HepG2 (cell line): ENCODE measurements at regions not wholly inside any gene's neighbourhood (a gene's known extent, or its start where the extent isn't known, plus 50 kb on each side); places are given as distances from the start of the nearest gene placed in this dataset.

Experiments
- ATAC-seq: fragments of 200-7000 bp; cut with Tn5 transposase; 3 replicates; pipeline ENCODE4 v1.9.1; 2020; ENCODE audit warnings: mild to moderate bottlenecking, moderate library complexity
- BruUV-seq: library from RNA; stranded (reverse); fragments of 400-500 nt; replicated peaks from 2 replicates; lab custom pipeline; 2021; lab: Mats Ljungman, UMichigan
- CTCF ChIA-PET: fragments of 300-600 bp; formaldehyde crosslinking; extraction: SDS; loops from one replicate; lab custom pipeline; 2021; ENCODE audit warnings: low total read pairs, inconsistent platforms, low intra/inter-chr PET ratio; lab: Yijun Ruan, JAX
- POLR2A ChIA-PET: fragments of 350-600 bp; sonication (Branson Sonifier 250); formaldehyde crosslinking; loops from one replicate; lab custom pipeline; 2020; ENCODE audit warnings: antibody characterized with exemption, inconsistent platforms; lab: Yijun Ruan, JAX
- DNase-seq: peaks from one replicate; pipeline ENCODE4 v3.0.0-alpha.2; 2015; ENCODE audit warnings: low spot score
- FAIRE-seq: peaks from 3 replicates; lab custom pipeline; 2011; peaks lifted over from hg19 to GRCh38; lab: Jason Lieb, UNC
- H2AFZ ChIP-seq: one replicate; pipeline ENCODE4 v1.6.1; 2011; ENCODE audit warnings: low read length, inconsistent platforms
- H3K27ac ChIP-seq: fragments of 300-600 bp; 3 replicates; pipeline ENCODE4 v1.8.0; 2011; ENCODE audit warnings: mixed run types, mild to moderate bottlenecking, mixed read lengths, low read length, inconsistent platforms; ENCODE audit not compliant: insufficient read depth; ENCODE audit errors: extremely low read length
- H3K27me3 ChIP-seq, 2 experiments: fragments of 200-600 bp in 1 of 2; 2 replicates in 1 of 2; 3 replicates in 1 of 2; pipeline versions ENCODE4 v1.6.0 to v1.8.0; 2011; ENCODE audit warnings: low read length in 2 of 2, mild to moderate bottlenecking in 2 of 2, moderate library complexity in 2 of 2, inconsistent platforms in 1 of 2; ENCODE audit not compliant: insufficient read depth in 2 of 2, control insufficient read depth in 1 of 2
- H3K36me3 ChIP-seq, 2 experiments: fragments of 200-600 bp in 1 of 2; replicated peaks in 1 of 2; 2 replicates in 1 of 2; 3 replicates in 1 of 2; pipeline versions ENCODE4 v1.5.1 to v1.8.0; 2011; ENCODE audit warnings: low read length in 2 of 2, inconsistent platforms in 1 of 2; ENCODE audit not compliant: insufficient read depth in 2 of 2, control insufficient read depth in 1 of 2
- H3K4me1 ChIP-seq: 2 replicates; pipeline ENCODE4 v1.5.1; 2012; ENCODE audit warnings: low read length, inconsistent platforms; ENCODE audit not compliant: insufficient read depth
- H3K4me2 ChIP-seq: 2 replicates; pipeline ENCODE4 v1.6.0; 2011; ENCODE audit warnings: low read depth, low read length, inconsistent platforms
- H3K4me3 ChIP-seq, 3 experiments: fragments of 200-600 bp in 1 of 3; sonication (generic), shearing (Covaris generic) in 1 of 3; replicated peaks in 1 of 3; 2 replicates each; pipeline ENCODE4 v1.5.1; 2011 to 2016; ENCODE audit warnings: low read length in 3 of 3, inconsistent platforms in 2 of 3, low read depth in 2 of 3, mild to moderate bottlenecking in 2 of 3, control low read depth in 1 of 3, mixed read lengths in 1 of 3; ENCODE audit not compliant: insufficient read depth in 1 of 3
- H3K79me2 ChIP-seq: one replicate; pipeline ENCODE4 v1.6.1; 2011; ENCODE audit warnings: low read length, inconsistent platforms; ENCODE audit not compliant: insufficient read depth
- H3K9ac ChIP-seq: 2 replicates; pipeline ENCODE4 v1.6.0; 2011; ENCODE audit warnings: mild to moderate bottlenecking, low read depth, low read length, inconsistent platforms; ENCODE audit not compliant: insufficient read depth
- H3K9me3 ChIP-seq: 2 replicates; pipeline ENCODE4 v1.5.1; 2012; ENCODE audit warnings: mild to moderate bottlenecking, low read length
- H4K20me1 ChIP-seq: 2 replicates; pipeline ENCODE4 v1.6.0; 2011; ENCODE audit warnings: inconsistent platforms, mild to moderate bottlenecking, low read length, moderate library complexity; ENCODE audit not compliant: insufficient read depth
- CCAR2 ChIP-seq: fragments of 200-400 bp; formaldehyde crosslinking; optimal IDR thresholded peaks from 2 replicates; pipeline ENCODE3; 2018; ENCODE audit warnings: low read depth, mild to moderate bottlenecking, low read length, moderate library complexity
- E2F1 ChIP-seq: sonication (generic); formaldehyde crosslinking; IDR thresholded peaks from 2 replicates; pipeline ENCODE4 v1.5.0; 2020; ENCODE audit warnings: missing genetic modification reagents
- GFI1 ChIP-seq: sonication (generic); formaldehyde crosslinking; IDR thresholded peaks from 2 replicates; pipeline ENCODE4 v1.5.0; 2020; ENCODE audit warnings: missing genetic modification reagents, mild to moderate bottlenecking, borderline replicate concordance
- HES4 ChIP-seq: sonication (generic); formaldehyde crosslinking; IDR thresholded peaks from 2 replicates; pipeline ENCODE4 v1.9.0; 2021; ENCODE audit warnings: mild to moderate bottlenecking, missing genetic modification reagents, borderline replicate concordance
- MTF2 ChIP-seq: sonication (generic); formaldehyde crosslinking; IDR thresholded peaks from 2 replicates; pipeline ENCODE4 v1.5.0; 2020; ENCODE audit warnings: missing genetic modification reagents, borderline replicate concordance
- NKX3-1 ChIP-seq: sonication (generic); formaldehyde crosslinking; IDR thresholded peaks from 2 replicates; pipeline ENCODE4 v1.5.0; 2020; ENCODE audit warnings: missing genetic modification reagents
- POLR2G ChIP-seq: fragments of 200-400 bp; formaldehyde crosslinking; IDR thresholded peaks from 2 replicates; pipeline ENCODE4 v1.6.1; 2018; ENCODE audit warnings: mild to moderate bottlenecking, low read depth, low read length, moderate library complexity
- RNF2 ChIP-seq: fragments of 450-650 bp; conservative IDR thresholded peaks from 2 replicates; pipeline ENCODE4 v1.6.1; 2016; ENCODE audit warnings: low read depth
- SP140L ChIP-seq: sonication (generic); formaldehyde crosslinking; IDR thresholded peaks from 2 replicates; pipeline ENCODE4 v1.4.0; 2020; ENCODE audit warnings: missing genetic modification reagents, borderline replicate concordance
- STAG1 ChIP-seq: sonication (generic); formaldehyde crosslinking; IDR thresholded peaks from 2 replicates; pipeline ENCODE4 v1.4.0; 2020; ENCODE audit warnings: missing genetic modification reagents
- TBP ChIP-seq: sonication (generic); formaldehyde crosslinking; IDR thresholded peaks from 2 replicates; pipeline ENCODE4 v1.5.0; 2020; ENCODE audit warnings: missing genetic modification reagents
- ZBTB7B ChIP-seq: sonication (generic); formaldehyde crosslinking; IDR thresholded peaks from 2 replicates; pipeline ENCODE4 v1.4.0; 2020; ENCODE audit warnings: missing genetic modification reagents
- ZFP36 ChIP-seq: fragments of 150-350 bp; IDR thresholded peaks from 2 replicates; pipeline ENCODE4 v1.6.1; 2018; ENCODE audit warnings: borderline replicate concordance, low read length, low read depth; ENCODE audit not compliant: partially characterized antibody
- ZFP90 ChIP-seq: sonication (generic); formaldehyde crosslinking; IDR thresholded peaks from 2 replicates; pipeline ENCODE4 v1.8.0; 2022; ENCODE audit warnings: missing genetic modification reagents, mild to moderate bottlenecking, inconsistent platforms, borderline replicate concordance
- ZMYM3 ChIP-seq: sonication (generic); formaldehyde crosslinking; IDR thresholded peaks from 2 replicates; pipeline ENCODE4 v1.5.1; 2020; ENCODE audit warnings: mild to moderate bottlenecking, missing genetic modification reagents
- ZNF460 ChIP-seq: sonication (generic); formaldehyde crosslinking; IDR thresholded peaks from 2 replicates; pipeline ENCODE4 v1.5.1; 2020; ENCODE audit warnings: missing genetic modification reagents, mild to moderate bottlenecking, borderline replicate concordance
- ZNF563 ChIP-seq: sonication (generic); formaldehyde crosslinking; IDR thresholded peaks from 2 replicates; pipeline ENCODE4 v1.8.0; 2022; ENCODE audit warnings: mild to moderate bottlenecking, moderate library complexity, missing genetic modification reagents
- ZNF691 ChIP-seq: sonication (generic); formaldehyde crosslinking; IDR thresholded peaks from 2 replicates; pipeline ENCODE4 v1.4.0; 2020; ENCODE audit warnings: missing genetic modification reagents, low read depth, mild to moderate bottlenecking, borderline replicate concordance
- WGBS: methylation state at CpG from one replicate; pipeline ENCODE4 v1.1.6; 2017; ENCODE audit warnings: low lambda C conversion rate; 5-methylcytosine and 5-hydroxymethylcytosine counted together
- in situ Hi-C: cut with HindIII; loops from 2 replicates; pipeline ENCODE4 v1.10.0; 2017; ENCODE audit warnings: low pct_unique_long_range_greater_than_20kb; ENCODE audit not compliant: extremely low pct_ligation_motif_present
- intact Hi-C: fragments of 100-400 bp; cut with micrococcal nuclease; formaldehyde crosslinking; loops from one replicate; pipeline ENCODE4 v1.10.0; 2022; ENCODE audit not compliant: unreplicated experiment

DNA sequence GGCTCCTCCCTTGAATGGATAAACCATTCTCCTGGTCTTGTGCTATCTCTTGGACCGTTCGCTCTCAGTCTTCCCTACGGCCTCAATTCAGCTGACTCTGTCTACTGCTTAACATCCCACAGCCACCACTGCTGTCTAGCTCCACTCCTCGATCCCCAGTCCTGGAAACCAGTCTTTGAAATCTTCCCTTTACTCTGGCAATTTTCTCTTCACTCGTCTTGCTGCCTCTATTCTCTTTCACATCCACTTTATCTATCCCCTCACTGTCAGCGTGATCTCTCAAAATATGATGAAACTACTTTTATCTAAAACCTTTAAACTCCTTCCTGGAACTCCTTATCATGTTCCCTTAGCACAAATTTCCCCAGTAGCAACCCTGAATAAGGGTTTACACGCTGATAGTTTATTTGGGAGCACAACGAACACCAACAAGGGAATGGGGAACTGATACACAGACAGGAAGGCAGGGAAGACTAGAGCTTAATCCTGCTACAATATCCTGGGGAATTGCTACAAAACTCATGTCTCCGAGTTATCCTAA lies 131.6 kb upstream of the SAMSN1 start:
- in situ Hi-C loops: no loop called here

DNA sequence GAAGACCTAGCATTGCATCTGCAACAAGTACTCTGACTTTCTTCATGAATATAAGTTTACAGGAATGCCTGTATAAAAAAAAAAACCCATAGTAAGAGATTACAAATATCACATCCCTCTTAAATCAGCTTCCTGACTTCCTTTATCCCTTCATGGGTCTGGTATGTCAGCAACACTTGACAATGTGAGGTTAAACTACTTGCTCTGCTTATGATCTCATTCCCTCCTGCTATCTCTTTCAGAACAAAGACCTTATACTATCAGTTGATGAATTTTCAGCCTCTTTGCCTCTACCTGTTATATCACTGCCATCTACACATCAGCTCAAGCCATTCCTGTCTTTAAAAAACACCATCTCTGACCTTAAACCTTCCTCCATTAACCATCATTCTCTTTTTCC lies 130.9 kb upstream of the SAMSN1 start:
- BruUV-seq: no TSS peak
- in situ Hi-C loops (no loop called here), intact Hi-C loops (no loop called here)
- DNase-seq: no peak
- Histone ChIP-seq H3K4me2 (no peak overlapping the region), H3K9ac (no peak overlapping the region), H3K27me3 (no peaks in the 10 kb centered on the region), H2AFZ (no peak overlapping the region), H3K9me3 (no peaks in the 10 kb centered on the region), H4K20me1 (no peaks in the 10 kb centered on the region), H3K4me3 (no peak overlapping the region), H3K36me3 (no peaks in the 10 kb centered on the region), H3K27ac (no peak overlapping the region), H3K4me1 (no peaks in the 10 kb centered on the region), H3K79me2 (no peaks in the 10 kb centered on the region)
- no peak for FAIRE-seq
- ChIA-PET CTCF (no interaction called here), POLR2A (no interaction called here)
- TF ChIP-seq TBP (no peak), ZNF691 (no peak), NKX3-1 (CRISPR knock-in tag) (no peak), CCAR2 (no peak), STAG1 (CRISPR knock-in tag) (no peak), E2F1 (CRISPR knock-in tag) (no peak), ZNF460 (CRISPR knock-in tag) (no peak), GFI1 (no peak), HES4 (no peak), MTF2 (no peak), ZNF563 (CRISPR knock-in tag) (no peak), ZFP90 (CRISPR knock-in tag) (no peak)
- ATAC-seq: no peak

More for the DNA sequence above, 131.6 kb upstream of the SAMSN1 start:
- ATAC-seq (no peak), FAIRE-seq (no peak), DNase-seq (no peak)
- Histone ChIP-seq H3K4me1 (no peaks in the 10 kb centered on the region), H3K9ac (no peak overlapping the region), H2AFZ (no peak overlapping the region), H3K4me3 (no peak overlapping the region)
- no TSS peak for BruUV-seq
- CTCF ChIA-PET: no interaction called here
- intact Hi-C loops: no loop called here
- WGBS: 16% methylated on average over 9 of the region's 9 CpGs
- TF ChIP-seq POLR2G: no peak
- no peak for TF ChIP-seq ZFP36
- TF ChIP-seq RNF2: no peak
- no peak for TF ChIP-seq CCAR2
- no peak for TF ChIP-seq ZMYM3 (CRISPR knock-in tag)
- TF ChIP-seq SP140L: no peak
- no peak for TF ChIP-seq ZBTB7B (CRISPR knock-in tag)
- TF ChIP-seq, all 625 proteins: peak for 0
- no peaks in the 10 kb centered on the region for H4K20me1 ChIP-seq
- POLR2A ChIA-PET: no interaction called here
- no peaks in the 10 kb centered on the region for H3K9me3 ChIP-seq
- no peaks in the 10 kb centered on the region for H3K79me2 ChIP-seq
- no peaks in the 10 kb centered on the region for H3K36me3 ChIP-seq
- H3K4me2 ChIP-seq: no peak overlapping the region
- H3K27ac ChIP-seq: no peak overlapping the region
- no peaks in the 10 kb centered on the region for H3K27me3 ChIP-seq
